ENCODE measurements at regions not wholly inside any gene's neighbourhood (a gene's known extent, or its start where the extent isn't known, plus 50 kb on each side); places are given as distances from the start of the nearest gene placed in this dataset.

DNA sequence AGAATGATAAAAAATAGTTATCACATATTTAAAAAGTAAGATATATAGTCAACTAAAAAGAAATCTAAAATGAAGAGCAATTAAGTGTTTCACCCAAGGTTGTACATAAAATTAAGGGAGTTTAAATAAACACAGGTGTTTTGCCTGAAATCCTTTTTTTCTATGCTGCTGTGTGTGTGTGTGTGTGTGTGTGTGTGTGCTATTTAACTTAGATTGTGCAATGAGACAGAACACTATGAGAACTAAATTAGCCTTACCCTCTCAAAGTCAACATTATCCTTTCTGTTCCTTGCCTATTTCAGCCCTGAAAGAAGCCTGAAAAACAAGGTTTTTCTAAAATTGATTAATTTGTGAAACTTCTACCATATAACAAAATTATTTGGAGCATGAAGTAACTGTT is 516.2 kb downstream of the ELAVL2 start:
- no peak for DNase-seq
- intact Hi-C loops (cut with micrococcal nuclease), result no loop called here
- no peak overlapping the region for H3K27ac Mint-ChIP-seq
- H3K4me1 Mint-ChIP-seq, result no peaks in the 10 kb centered on the region
- no peaks in the 10 kb centered on the region for H3K36me3 Mint-ChIP-seq (ENCODE audit: low read depth)
- no peaks in the 10 kb centered on the region for H3K9me3 Mint-ChIP-seq
- no peaks in the 10 kb centered on the region for H3K27me3 Mint-ChIP-seq
- no peak overlapping the region for H3K4me3 Mint-ChIP-seq

DNA sequence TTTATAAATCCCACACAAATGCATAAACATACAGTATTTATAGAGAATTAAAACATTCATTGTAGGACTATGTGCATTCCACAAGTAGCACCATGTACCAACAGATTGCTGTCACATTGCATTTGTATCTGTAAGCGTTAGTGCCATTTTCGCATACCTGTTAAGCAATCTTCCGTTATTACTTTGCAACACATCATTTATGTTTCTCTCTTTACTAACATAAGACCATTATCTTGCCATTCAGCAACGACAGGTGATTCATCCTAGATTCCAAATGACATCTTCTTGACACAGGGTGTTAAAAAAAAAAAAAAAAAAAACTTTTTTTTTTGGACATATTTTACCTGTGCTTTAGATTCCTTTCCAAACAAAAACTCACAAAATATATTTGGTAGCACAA is 511.8 kb downstream of the ELAVL2 start:
- Mint-ChIP-seq H3K4me3 (no peak overlapping the region), H3K4me1 (no peaks in the 10 kb centered on the region), H3K9me3 (peaks cover 3% of the 10 kb centered on the region), H3K27me3 (no peaks in the 10 kb centered on the region), H3K27ac (no peak overlapping the region), H3K36me3 (ENCODE audit: low read depth) (no peaks in the 10 kb centered on the region)
- intact Hi-C loops (cut with micrococcal nuclease), result no loop called here
- no peak for DNase-seq

DNA sequence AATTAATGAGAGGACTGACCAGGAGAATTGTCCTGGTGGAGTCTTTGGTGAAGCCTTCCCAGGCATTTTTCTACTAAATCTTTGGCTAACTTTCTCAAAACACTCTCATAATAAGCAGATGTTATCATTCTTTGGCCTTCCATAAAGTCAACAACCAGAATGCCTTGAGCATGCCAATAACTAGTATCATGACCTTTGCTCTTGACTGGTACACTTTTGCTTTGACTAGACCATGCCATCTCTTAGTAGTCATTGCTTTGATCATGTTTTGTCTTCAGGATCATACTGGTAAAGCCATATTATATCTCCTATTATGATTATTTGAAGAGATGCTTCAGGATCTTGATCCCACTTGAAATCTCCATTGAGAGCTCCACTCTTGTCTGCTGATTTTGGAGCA is 506.9 kb downstream of the ELAVL2 start:
- peaks cover 7% of the 10 kb centered on the region for H3K9me3 Mint-ChIP-seq
- no peak overlapping the region for H3K27ac Mint-ChIP-seq
- H3K27me3 Mint-ChIP-seq, result no peaks in the 10 kb centered on the region
- H3K36me3 Mint-ChIP-seq (ENCODE audit: low read depth), result no peaks in the 10 kb centered on the region
- intact Hi-C loops (cut with micrococcal nuclease), result no loop called here
- H3K4me3 Mint-ChIP-seq, result no peak overlapping the region
- DNase-seq, result no peak
- no peaks in the 10 kb centered on the region for H3K4me1 Mint-ChIP-seq

DNA sequence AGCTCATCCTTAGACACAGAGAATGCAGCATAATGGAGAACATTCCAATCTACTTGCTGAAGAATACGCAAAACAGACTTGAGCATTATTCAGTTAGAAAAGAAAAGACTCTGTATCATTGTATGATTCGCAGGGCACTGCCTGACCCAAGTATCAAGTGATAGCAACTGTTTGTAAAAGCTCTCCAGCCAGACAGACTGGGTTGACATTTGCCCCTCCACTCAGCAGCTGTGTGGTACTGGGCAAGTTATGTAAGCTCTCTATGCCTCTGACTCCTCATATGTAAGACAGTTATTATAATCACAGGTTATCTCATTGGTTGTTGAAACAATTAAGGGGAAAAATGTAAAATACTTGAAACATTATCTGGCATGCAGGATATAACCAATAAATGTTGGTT is 505.0 kb downstream of the ELAVL2 start:
- Mint-ChIP-seq H3K27ac (no peak overlapping the region), H3K4me3 (no peak overlapping the region), H3K27me3 (no peaks in the 10 kb centered on the region), H3K36me3 (ENCODE audit: low read depth) (no peaks in the 10 kb centered on the region), H3K9me3 (peaks cover 9% of the 10 kb centered on the region), H3K4me1 (no peaks in the 10 kb centered on the region)
- DNase-seq, result no peak
- intact Hi-C loops (cut with micrococcal nuclease), result no loop called here

DNA sequence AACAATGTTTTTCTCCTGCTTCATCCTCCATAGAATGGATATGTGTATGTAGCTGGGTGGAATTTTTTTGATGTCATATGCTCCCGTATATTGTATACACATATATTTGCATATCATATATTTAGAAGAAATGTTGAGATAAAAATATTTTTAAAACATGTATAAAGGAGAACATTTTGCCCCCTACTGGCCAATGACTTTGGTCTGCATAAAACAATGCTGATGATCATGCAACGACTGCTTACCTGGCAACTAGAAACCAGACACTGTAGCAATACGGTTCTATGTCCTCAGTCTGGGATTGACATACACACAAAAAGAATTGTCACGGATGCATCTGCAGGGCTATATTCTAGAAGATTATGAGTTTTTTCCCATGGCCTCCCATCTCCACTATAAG is 503.6 kb downstream of the ELAVL2 start:
- H3K36me3 Mint-ChIP-seq (ENCODE audit: low read depth), result no peaks in the 10 kb centered on the region
- H3K9me3 Mint-ChIP-seq, result peaks cover 9% of the 10 kb centered on the region
- H3K4me3 Mint-ChIP-seq, result no peak overlapping the region
- H3K27me3 Mint-ChIP-seq, result no peaks in the 10 kb centered on the region
- H3K4me1 Mint-ChIP-seq, result no peaks in the 10 kb centered on the region
- H3K27ac Mint-ChIP-seq, result no peak overlapping the region
- intact Hi-C loops (cut with micrococcal nuclease), result no loop called here
- no peak for DNase-seq

DNA sequence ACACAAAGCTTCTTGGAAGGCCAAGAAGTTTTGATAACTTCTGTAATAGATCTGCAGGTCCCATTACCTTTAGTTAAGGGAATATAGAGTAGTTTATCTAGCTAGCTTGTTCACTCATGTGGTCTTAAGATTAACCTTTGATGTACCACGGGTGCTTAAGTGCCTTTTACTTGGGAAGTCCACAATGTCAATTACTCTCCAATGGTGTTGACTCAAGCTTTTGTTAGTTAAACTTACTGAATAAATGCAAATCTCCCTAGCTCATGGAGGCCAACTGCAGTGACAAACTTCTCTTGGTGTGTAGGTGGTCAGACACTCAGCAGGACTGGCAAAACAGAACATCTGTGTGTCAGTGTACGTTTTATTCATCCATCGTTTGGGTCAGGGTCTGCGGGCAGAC is 501.5 kb downstream of the ELAVL2 start:
- no peaks in the 10 kb centered on the region for H3K36me3 Mint-ChIP-seq (ENCODE audit: low read depth)
- H3K27ac Mint-ChIP-seq, result no peak overlapping the region
- intact Hi-C loops (cut with micrococcal nuclease), result no loop called here
- no peak overlapping the region for H3K4me3 Mint-ChIP-seq
- H3K4me1 Mint-ChIP-seq, result no peaks in the 10 kb centered on the region
- peaks cover 9% of the 10 kb centered on the region for H3K9me3 Mint-ChIP-seq
- H3K27me3 Mint-ChIP-seq, result no peaks in the 10 kb centered on the region
- DNase-seq, result no peak

DNA sequence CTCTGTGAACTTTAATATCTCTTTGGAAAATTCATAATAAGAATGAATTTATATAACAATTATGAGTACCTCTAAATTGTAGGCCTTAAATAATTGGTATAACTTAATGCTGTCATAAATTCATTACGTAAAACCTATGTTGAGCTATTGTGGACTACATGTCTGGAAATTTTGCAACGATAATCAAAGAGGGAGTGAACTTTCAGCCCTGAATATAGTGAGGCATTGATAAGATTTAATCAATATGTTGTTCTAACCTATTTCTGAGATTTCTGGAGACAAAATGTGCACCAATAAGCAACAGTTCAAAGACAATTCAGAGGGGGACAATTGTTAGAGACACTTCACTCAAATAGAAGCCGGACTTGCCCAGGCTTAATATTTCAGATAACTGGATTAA is 499.4 kb downstream of the ELAVL2 start:
- H3K36me3 Mint-ChIP-seq (ENCODE audit: low read depth), result no peaks in the 10 kb centered on the region
- H3K4me1 Mint-ChIP-seq, result no peaks in the 10 kb centered on the region
- no peaks in the 10 kb centered on the region for H3K27me3 Mint-ChIP-seq
- intact Hi-C loops (cut with micrococcal nuclease), result no loop called here
- H3K4me3 Mint-ChIP-seq, result no peak overlapping the region
- H3K27ac Mint-ChIP-seq, result no peak overlapping the region
- H3K9me3 Mint-ChIP-seq, result peaks cover 14% of the 10 kb centered on the region
- no peak for DNase-seq

DNA sequence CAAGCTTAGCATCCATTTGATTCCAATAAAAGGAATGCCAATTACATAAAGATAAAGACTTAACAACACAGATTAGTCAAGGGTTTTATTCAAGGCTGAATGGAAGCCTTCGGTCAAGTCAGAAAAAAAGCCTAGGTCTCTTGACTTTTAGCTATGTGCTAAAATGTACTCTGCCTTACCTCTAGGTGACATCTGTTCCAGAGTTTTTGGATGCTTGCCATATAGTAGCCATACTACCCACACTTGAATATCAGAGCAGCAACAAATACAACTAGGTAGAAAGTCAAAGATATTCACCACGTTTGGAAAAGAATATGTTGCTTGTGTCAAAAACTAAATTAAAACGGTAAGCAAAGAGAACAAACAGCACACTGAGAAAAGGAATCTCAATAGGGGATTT is 484.7 kb downstream of the ELAVL2 start:
- Mint-ChIP-seq H3K27me3 (no peaks in the 10 kb centered on the region), H3K27ac (no peak overlapping the region), H3K9me3 (no peaks in the 10 kb centered on the region), H3K36me3 (ENCODE audit: low read depth) (no peaks in the 10 kb centered on the region), H3K4me3 (no peak overlapping the region), H3K4me1 (no peaks in the 10 kb centered on the region)
- intact Hi-C loops (cut with micrococcal nuclease), result no loop called here
- no peak for DNase-seq

DNA sequence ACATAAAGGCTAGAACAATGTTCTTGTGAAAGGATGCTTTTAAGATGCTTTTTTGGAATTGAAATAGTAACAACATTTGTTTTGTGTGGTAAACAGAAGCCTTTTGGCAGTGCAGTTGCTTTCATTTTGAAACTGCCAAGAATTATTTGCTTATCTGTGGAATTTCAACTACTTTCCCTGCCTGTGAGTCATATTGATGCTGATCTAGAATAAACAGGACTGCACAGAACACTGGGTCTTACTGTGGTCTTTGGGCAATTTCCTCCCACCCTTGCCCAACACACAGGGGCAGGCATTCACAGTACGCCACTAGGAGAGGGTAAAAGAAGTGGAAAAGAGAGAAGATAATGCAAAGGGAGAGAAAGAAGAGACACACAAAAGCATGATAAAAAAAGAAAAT is 483.7 kb downstream of the ELAVL2 start:
- intact Hi-C loops (cut with micrococcal nuclease), result no loop called here
- H3K4me1 Mint-ChIP-seq, result no peaks in the 10 kb centered on the region
- no peak overlapping the region for H3K4me3 Mint-ChIP-seq
- H3K27me3 Mint-ChIP-seq, result no peaks in the 10 kb centered on the region
- no peak for DNase-seq
- no peaks in the 10 kb centered on the region for H3K9me3 Mint-ChIP-seq
- no peaks in the 10 kb centered on the region for H3K36me3 Mint-ChIP-seq (ENCODE audit: low read depth)
- no peak overlapping the region for H3K27ac Mint-ChIP-seq

DNA sequence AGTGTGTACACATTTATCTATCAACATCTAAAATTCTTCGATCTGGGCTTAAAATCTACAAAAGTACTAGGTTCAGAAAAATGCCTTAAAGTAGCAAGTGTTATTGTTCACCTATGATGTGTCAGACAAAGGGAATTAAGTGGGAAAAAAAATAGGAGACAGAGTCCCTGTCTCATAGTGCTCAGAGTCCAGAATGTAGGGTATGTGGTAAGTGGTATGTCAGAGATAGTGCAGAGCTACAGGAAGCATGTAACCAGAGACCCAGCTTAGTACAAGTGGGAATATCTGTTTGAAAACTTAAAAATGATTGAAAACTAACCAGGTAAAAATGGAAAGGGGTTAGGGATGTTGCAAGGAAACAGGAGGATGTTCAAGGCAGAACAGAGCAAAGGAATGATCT is 482.8 kb downstream of the ELAVL2 start:
- DNase-seq, result no peak
- Mint-ChIP-seq H3K4me1 (no peaks in the 10 kb centered on the region), H3K9me3 (no peaks in the 10 kb centered on the region), H3K4me3 (no peak overlapping the region), H3K27me3 (no peaks in the 10 kb centered on the region), H3K27ac (no peak overlapping the region), H3K36me3 (ENCODE audit: low read depth) (no peaks in the 10 kb centered on the region)
- intact Hi-C loops (cut with micrococcal nuclease), result no loop called here

DNA sequence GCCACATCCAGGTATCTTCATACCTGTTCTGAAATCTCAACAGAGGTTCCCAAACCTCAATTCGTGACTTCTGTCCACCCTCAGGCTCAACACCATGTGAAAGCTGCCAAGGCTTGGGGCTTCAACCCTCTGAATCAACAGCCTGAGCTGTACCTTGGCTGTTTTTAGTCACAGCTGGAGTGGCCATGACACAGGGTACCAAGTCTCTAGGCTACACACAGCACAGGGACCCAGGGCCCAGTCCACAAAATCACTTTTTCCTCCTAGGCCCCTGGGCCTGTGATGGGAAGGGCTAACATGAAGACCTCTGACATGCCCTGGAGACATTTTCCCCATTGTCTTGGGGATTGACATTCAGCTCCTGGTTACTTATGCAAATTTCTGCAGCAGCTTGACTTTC is 464.9 kb downstream of the ELAVL2 start:
- no peaks in the 10 kb centered on the region for H3K4me1 Mint-ChIP-seq
- intact Hi-C loops (cut with micrococcal nuclease), result no loop called here
- DNase-seq, result no peak
- no peak overlapping the region for H3K27ac Mint-ChIP-seq
- no peak overlapping the region for H3K4me3 Mint-ChIP-seq
- H3K27me3 Mint-ChIP-seq, result no peaks in the 10 kb centered on the region
- H3K9me3 Mint-ChIP-seq, result peaks cover 12% of the 10 kb centered on the region
- H3K36me3 Mint-ChIP-seq (ENCODE audit: low read depth), result no peaks in the 10 kb centered on the region

DNA sequence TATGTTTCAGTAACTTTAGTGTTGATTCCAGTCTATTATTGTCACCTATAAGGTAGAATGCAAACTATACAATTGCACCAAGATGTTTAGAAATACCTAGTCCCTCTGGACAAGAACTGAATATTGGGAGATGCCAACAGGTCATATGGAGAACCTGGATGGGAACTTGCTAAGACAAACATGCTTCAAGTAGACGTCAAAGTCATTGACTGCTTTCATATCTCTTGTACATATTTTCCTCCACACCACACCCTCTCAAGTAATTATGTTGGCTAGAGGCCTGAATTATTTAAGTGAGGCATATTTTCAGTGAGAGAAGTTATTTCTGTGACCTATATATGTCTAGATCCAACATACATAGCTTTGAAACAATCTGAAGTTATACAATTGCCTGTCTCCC is 453.3 kb downstream of the ELAVL2 start:
- Mint-ChIP-seq H3K36me3 (ENCODE audit: low read depth) (no peaks in the 10 kb centered on the region), H3K4me1 (no peaks in the 10 kb centered on the region), H3K4me3 (no peak overlapping the region), H3K9me3 (no peaks in the 10 kb centered on the region), H3K27me3 (no peaks in the 10 kb centered on the region), H3K27ac (no peak overlapping the region)
- no peak for DNase-seq
- intact Hi-C loops (cut with micrococcal nuclease), result no loop called here

DNA sequence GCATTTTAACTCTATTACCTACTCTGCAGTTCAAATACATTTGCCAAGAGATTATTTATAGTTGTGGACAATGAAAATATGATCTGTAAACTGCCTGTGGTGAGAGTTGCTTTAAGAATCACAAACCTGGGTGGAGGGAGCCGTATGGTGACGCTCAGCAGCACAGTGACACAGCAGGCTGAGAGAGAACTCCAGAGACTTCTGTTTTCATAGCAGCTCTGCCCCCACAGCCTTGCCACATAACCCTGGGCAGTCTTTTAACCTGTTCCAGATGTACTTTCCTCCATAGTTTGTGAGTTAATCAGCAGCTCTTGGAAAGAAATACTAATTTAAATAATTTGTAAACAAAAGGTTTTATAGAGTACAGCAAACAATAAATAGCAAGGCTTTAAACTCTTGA is 450.5 kb downstream of the ELAVL2 start:
- Mint-ChIP-seq H3K4me3 (no peak overlapping the region), H3K27ac (no peak overlapping the region), H3K9me3 (peaks cover 3% of the 10 kb centered on the region), H3K4me1 (no peaks in the 10 kb centered on the region), H3K27me3 (no peaks in the 10 kb centered on the region), H3K36me3 (ENCODE audit: low read depth) (no peaks in the 10 kb centered on the region)
- DNase-seq, result no peak
- intact Hi-C loops (cut with micrococcal nuclease), result no loop called here

DNA sequence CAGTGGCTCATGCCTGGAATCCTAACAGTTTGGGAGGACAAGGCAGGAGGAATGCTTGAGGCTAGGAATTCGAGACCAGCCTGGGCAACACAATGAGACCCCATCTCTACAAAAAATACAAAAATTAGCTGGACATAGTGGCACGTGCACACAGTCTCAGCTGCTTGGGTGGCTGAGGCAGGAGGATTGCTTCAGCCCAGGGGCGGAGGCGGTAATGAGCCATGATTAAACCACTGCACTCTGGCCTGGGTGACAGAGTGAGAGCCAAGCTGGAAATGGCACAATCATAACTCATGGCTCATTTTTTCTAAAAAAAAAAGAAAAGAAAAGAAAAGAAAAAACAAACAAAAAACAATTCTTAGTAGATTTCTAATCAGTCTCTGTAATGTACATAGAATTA is 446.2 kb downstream of the ELAVL2 start:
- Mint-ChIP-seq H3K36me3 (ENCODE audit: low read depth) (no peaks in the 10 kb centered on the region), H3K4me1 (no peaks in the 10 kb centered on the region), H3K4me3 (no peak overlapping the region), H3K27ac (no peak overlapping the region), H3K9me3 (peaks cover 7% of the 10 kb centered on the region), H3K27me3 (no peaks in the 10 kb centered on the region)
- intact Hi-C loops (cut with micrococcal nuclease), result no loop called here
- no peak for DNase-seq

DNA sequence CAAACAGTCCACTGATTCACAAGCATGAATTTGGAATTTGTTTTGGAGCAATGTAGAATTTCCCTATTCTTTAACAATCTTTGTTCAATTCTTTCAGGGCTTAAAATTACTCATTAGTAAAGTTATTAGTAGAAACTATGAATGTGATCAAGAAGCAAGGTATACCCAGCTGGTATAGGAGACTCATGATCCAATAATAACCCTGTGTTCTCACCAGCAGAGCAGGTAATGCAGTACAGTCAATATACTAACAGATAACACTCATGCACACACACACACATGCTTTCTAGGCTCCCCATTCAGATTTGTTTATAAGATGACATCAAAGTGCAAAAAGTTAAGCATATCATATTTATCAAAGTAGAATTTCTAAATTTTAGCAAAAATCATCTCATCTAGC is 445.2 kb downstream of the ELAVL2 start:
- H3K4me1 Mint-ChIP-seq, result no peaks in the 10 kb centered on the region
- H3K27ac Mint-ChIP-seq, result no peak overlapping the region
- no peak overlapping the region for H3K4me3 Mint-ChIP-seq

DNA sequence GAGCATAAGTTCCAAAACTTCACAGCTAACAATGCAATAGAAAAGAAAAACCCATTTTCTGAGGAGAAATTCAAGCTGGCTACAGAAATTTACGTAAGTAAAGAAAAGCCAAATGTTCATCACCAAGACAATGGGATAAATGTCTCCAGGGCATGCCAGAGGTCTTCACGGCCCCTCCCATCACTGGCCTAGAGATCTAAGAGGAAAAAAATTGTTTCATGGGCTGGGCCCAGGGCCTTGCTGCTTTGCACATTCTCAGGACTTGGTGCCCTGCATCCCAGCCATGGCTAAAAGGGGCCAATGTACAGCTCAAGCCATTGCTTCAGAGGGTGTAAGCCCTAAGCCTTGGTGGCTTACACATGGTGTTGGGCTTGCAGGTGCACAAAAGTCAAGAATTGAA is 443.6 kb downstream of the ELAVL2 start:
- peaks cover 7% of the 10 kb centered on the region for H3K9me3 Mint-ChIP-seq
- intact Hi-C loops (cut with micrococcal nuclease), result no loop called here
- H3K4me1 Mint-ChIP-seq, result no peaks in the 10 kb centered on the region
- H3K4me3 Mint-ChIP-seq, result no peak overlapping the region
- H3K27me3 Mint-ChIP-seq, result no peaks in the 10 kb centered on the region
- no peaks in the 10 kb centered on the region for H3K36me3 Mint-ChIP-seq (ENCODE audit: low read depth)
- no peak for DNase-seq
- H3K27ac Mint-ChIP-seq, result no peak overlapping the region

More for the DNA sequence above, 445.2 kb downstream of the ELAVL2 start:
- intact Hi-C loops (cut with micrococcal nuclease), result no loop called here
- H3K27me3 Mint-ChIP-seq, result no peaks in the 10 kb centered on the region
- DNase-seq, result no peak
- H3K36me3 Mint-ChIP-seq (ENCODE audit: low read depth), result no peaks in the 10 kb centered on the region
- H3K9me3 Mint-ChIP-seq, result peaks cover 7% of the 10 kb centered on the region
